GM19452 (cell line): ENCODE measurements at regions not wholly inside any gene's neighbourhood (a gene's known extent, or its start where the extent isn't known, plus 50 kb on each side); places are given as distances from the start of the nearest gene placed in this dataset.

Experiments
- ATAC-seq: cut with Tn5 transposase; IDR thresholded peaks from one replicate; pipeline ENCODE4 v1.9.1; 2021; ENCODE audit not compliant: unreplicated experiment

DNA sequence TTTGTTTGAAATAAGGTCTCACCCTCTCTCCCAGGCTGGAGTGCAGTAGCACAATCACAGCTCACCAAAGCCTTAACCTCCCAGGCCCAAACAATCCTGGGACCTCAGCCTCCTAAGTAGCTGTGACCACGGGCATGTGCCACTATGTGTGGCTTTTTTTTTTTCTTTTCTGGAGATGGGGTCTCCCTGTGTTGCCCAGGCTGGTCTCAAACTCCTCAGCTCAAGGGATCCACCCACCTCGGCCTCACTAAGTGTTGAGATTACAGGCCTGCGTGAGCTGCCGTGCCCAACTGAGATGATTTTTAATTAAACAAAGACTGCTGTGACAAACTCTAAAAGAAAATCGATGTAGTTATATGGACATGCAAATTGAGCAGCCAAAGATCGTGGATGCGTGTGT lies 768.4 kb upstream of the ADGRL2 start:
- no peak for ATAC-seq

DNA sequence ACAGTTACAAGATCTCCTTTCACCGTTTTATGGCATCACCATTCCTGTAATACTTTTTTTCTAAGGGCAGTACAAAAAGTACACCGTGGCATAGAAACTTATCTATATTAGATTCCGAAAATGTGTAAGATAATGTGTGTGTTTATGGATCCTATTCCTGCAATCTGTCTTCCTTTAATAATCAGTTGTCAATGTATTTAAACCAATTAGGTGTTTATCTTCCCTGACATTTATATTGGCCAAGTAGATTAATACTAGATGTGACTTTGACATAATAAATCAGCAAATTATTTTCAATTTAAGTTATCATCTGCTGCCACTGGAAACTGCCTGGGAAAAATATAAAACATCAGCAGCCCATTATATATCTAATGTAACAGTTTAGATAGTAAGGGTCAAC lies 770.3 kb upstream of the ADGRL2 start:
- no peak for ATAC-seq

DNA sequence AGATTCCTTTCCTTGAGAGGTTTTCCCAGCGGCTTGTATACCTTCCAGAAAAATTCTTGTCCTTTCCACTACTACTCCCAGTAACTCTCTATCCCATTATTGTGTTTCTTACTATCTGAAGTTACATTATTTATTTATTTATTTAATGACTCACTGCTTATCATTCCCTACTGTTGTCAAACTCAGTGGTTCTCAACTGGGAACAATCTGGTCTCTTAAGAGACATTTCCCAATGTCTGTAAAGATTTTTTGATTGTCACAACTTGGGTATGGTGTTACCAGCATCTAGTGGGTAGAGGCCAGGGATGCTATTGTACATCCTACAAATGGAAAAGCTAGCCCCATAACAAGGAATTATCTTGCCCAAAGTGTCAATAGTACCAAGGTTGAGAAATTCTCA lies 771.5 kb upstream of the ADGRL2 start:
- no peak for ATAC-seq

DNA sequence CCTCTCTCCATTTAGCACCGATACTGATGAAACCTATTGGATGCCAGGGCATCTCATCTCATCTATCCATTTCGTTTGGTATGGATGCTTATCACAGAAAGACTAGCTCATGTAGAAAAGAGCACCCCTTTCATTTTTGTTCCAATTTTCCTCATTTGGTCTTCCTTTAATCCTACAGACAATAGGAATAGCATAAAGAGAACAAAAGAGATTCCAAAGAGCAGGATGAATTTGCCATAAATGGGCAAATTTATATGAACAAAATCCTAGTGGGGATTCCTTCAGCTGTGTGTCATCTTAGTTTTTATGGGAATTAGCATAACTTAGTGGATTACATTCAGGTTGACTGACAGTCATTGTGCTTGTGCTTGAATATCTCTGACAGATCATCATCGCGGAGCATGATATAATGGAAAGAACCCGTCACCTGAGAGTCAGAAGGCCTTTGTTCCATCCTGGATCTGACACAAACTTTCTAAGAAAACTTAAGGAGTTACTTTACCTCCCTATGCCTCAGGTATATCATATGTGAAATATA lies 777.5 kb upstream of the ADGRL2 start:
- ATAC-seq = no peak

- no peak for ATAC-seq
Measured at GRCh38 chr1:81021134-81021533, 779.6 kb upstream of the ADGRL2 start.

- ATAC-seq = no peak
Measured at GRCh38 chr1:81020506-81020905, 780.2 kb upstream of the ADGRL2 start.

DNA sequence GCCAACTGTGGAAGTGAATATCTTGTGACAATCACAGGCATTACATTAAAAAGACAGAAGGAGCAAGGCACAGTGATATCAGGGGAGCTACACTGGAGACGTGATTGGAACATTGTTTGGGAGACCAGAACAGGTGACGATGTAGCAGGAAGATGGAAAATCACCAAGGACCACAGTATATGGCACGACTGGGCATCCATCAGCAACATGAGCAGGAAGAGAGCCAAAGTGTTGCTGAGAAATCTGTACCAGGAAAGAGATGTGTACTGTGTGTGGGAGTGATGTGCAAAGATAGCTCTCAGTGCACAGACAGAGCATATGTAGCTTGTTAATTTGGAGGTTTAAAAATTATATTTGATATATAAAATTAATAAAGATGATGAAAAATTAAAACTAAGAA lies 790.6 kb upstream of the ADGRL2 start:
- no peak for ATAC-seq

DNA sequence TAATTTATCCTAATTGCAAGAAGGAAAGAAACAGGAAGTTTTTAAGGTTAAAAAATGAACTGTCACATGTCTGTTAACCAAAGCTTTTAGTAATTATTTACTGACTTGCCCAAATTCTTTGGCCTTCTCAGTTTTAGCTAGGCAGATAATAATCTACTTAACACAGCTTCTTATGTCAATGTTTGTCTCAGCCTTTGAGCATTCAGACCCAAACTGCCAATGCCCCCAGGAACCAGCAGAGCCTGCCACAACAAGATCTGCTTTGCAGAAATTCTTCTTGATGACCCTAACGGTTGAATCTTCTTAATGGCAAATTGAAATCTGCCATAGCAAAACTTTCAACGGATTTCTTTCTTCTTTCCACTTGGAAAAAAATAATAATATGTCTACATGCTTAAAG lies 792.4 kb upstream of the ADGRL2 start:
- no peak for ATAC-seq

DNA sequence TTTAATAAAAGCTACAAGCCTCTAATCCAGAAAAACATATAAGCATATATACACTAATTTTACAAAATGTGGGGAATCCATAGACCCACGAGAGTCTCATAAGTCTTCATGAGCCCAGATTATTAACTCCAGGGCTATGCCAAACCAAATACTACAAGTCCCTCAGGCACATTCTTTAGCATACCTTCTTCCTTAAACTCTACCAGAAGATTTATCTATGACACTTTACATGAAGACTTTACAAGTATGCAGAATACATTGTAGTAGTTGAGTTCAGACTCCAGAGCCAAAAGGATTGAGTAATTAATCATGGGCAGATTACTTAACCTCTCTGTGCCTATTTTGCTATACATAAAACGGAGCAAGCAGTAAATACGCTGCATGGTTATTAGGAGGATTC lies 793.7 kb upstream of the ADGRL2 start:
- no peak for ATAC-seq

DNA sequence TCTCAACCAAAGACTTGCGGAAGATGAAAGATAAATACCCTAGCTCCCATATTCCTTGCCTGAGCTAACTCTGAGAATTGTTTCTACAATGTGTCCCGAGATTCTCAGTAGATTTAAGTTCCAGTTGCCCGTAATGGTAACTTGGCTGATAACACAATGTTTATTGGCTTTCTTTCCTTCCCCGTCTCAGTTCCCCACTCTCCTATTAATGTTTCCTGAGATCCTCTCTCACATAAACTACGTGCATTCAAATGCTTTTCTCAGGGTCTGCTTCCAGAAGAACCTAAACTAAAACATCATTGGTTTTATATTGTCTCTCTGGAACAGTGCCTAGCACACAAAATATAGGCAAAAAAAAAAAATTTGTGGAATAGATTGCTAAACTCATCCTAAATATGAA lies 794.2 kb upstream of the ADGRL2 start:
- no peak for ATAC-seq

GRCh38 chr1:81004011-81004410 lies 796.7 kb upstream of the ADGRL2 start:
- ATAC-seq = no peak

DNA sequence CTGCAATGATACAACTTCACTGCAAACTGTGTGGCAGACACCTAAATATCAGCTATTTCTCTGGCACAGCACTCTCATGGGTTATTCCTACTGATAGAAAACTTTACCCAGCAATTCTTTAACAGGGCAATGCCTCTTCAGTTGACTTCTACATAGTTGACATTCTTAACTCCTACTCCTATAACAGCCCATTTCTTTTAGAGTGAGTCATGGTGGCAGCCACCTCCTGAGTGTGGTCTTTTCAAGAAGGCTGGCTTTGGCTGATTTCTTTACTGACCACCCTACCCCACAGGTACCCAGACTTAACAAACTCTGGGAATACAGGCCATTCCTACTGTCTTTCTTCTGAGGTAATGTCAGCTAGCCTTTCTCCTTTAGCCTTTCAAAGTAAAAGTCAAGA lies 805.8 kb upstream of the ADGRL2 start:
- ATAC-seq = no peak

DNA sequence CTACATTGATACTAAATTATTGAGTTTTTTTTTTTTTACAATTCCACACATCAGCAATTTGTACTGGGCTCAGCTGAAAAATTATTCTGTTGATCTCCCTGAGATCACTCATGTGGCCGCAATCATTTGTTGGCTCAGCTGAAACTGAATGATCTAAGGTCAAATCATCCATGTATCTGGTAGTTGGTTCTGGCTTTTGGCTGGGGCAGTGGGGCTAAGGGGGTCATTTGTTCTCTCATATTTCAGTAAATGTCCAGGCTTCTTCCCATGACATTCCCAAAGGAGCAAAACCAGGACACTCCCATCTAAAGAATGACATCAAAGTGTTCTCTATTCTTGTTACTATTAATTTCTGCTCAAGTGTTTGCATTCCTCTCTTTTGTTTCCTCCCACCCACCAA lies 806.7 kb upstream of the ADGRL2 start:
- no peak for ATAC-seq

GRCh38 chr1:80993154-80993980 lies 807.4 kb upstream of the ADGRL2 start:
- ATAC-seq = no peak

DNA sequence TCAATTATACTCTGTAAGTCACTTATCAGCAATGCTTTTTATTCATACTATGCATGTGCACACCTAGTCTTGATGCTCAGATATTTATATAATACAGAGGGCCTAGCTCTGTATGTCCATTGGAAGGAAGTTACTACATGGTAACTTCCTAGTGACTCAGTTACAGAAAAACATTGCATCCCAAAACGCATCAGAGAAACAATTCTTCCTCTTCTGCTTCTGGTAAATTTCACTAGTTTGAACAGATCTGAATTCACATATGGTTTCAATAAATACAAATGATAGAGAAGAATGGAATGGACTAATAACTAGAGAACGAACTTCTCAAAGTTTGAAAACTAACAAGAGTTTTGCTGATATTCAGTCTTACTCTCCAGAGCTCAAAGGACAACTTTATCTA lies 811.3 kb upstream of the ADGRL2 start:
- no peak for ATAC-seq

DNA sequence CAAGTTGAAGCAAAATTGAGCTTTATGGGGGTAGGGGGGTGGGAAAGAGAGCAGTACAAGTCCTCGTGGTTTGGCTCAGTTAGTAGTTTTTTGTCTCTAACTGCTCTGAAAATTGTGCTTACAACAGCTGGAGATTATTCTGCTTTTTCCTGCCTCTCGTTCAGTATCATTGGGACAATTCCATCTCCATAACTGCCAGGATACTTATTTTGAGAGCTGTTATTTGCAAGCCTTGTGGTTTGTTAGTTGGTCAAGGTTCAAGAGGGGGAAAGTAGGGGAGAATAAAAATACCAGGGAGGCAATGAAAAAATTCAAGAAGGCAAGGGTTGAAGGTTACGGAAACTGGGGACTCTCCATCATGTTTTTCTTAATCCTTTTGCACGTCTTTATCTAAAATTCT lies 811.8 kb upstream of the ADGRL2 start:
- ATAC-seq = no peak

- no peak for ATAC-seq
Measured at GRCh38 chr1:80987824-80988223, 812.9 kb upstream of the ADGRL2 start.

DNA sequence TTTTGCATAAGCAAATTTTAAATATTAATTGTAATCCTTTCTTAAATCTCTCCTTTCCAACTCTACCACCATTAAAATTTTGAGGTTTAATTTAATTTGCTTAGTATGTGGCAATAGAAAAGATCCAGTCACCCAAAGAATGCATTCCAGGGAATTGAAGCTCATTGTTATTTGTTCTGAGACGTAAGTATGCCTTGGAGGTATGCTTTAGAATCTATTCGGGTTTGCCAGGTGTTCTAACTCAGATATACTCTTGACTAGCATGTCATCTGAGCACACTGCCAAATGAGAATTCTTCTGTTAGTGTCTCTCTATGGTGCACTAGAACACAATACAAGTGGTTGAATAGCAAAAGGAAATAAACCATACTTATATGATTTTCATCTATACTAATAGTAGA lies 813.6 kb upstream of the ADGRL2 start:
- no peak for ATAC-seq

DNA sequence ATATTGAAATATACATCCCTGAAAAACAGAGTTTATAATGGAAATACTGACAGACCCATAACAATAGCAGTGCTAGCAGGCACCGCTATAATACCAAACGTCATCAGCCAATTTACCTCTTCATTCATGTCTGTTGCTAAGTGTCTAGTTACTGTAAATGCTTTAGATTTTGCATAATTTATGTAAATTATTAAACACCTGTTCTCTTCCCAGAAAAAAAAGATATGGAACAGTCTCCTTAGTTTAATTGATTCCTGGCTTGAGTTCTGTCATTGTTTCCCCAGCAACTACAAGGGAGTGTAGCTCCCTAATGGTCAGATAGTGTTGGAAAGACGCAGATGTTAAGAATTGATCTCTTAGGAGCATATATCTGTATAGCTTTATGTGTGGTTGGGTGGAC lies 817.9 kb upstream of the ADGRL2 start:
- no peak for ATAC-seq

DNA sequence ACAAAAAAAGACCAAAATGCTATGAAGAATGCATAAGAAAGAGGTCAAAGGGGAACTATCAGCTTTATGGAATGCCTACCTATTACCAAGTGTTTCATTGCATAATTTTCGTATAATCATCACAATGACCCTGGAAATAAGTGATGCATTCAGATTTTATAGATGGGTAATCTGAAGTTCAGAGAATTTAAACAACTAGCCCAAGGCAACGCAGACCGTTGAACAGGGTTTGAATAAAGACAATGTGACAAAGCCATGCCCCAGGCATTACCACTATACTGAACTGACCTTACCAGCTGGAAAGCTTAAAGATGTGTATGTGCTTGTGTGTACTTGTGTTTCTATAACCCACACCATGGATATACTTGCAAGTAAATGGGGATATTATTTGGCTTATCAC lies 827.6 kb upstream of the ADGRL2 start:
- ATAC-seq = no peak

- no peak for ATAC-seq
Measured at GRCh38 chr1:80966266-80966665, 834.5 kb upstream of the ADGRL2 start.

DNA sequence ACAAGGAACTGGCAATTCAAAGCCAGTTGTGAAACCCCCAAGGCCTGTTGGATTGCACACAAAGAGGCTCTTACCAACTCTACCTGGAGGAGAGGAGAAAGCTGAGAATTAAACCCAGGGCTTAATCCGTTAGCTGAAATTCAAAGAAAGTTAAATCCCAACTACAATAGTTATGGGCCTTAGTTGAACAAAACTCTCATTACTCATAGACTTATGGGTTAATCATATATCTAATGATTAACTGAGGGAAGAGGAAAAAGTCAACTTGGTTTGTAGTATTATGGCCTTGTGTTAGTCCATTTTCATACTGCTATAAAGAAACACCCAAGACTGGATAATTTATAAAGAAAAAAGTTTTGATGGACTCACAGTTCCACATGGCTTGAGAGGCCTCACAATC lies 838.2 kb upstream of the ADGRL2 start:
- no peak for ATAC-seq
